SK-N-SH (cell line): ENCODE measurements at regions not wholly inside any gene's neighbourhood (a gene's known extent, or its start where the extent isn't known, plus 50 kb on each side); places are given as distances from the start of the nearest gene placed in this dataset.

ENCODE experiments used
- CTCF ChIA-PET: fragments of 300-600, 350-600 bp; formaldehyde crosslinking; extraction: SDS; loops from one replicate; lab custom pipeline; 2021; lab: Yijun Ruan, JAX
- POLR2A ChIA-PET: fragments of 350-600 bp; sonication (Branson Sonifier 250); formaldehyde crosslinking; extraction: SDS; loops from one replicate; lab custom pipeline; 2020; ENCODE audit warnings: antibody characterized with exemption, inconsistent platforms; lab: Yijun Ruan, JAX
- DNase-seq: peaks from one replicate; pipeline ENCODE4 v3.0.0; 2012
- H2AFZ ChIP-seq: fragments of 200-600 bp; sonication (generic); 2 replicates; pipeline ENCODE4 v1.8.1; 2016; ENCODE audit warnings: antibody characterized with exemption, mild to moderate bottlenecking, low read depth
- H3F3A ChIP-seq: fragments of 200-600 bp; sonication (generic); replicated peaks from 2 replicates; pipeline ENCODE3; 2016; ENCODE audit warnings: antibody characterized with exemption, mild to moderate bottlenecking; ENCODE audit not compliant: insufficient read depth
- H3K27ac ChIP-seq, 2 experiments: fragments of 200-500 bp in 1 of 2; fragments of 200-600 bp in 1 of 2; sonication (Bioruptor generic) in 1 of 2; sonication (generic), shearing (Covaris generic) in 1 of 2; 2 replicates each; pipeline versions ENCODE4 v1.5.1 to v1.6.1; 2014 to 2016; ENCODE audit warnings: low read depth in 2 of 2, inconsistent platforms in 1 of 2, low read length in 1 of 2, mild to moderate bottlenecking in 1 of 2, mixed read lengths in 1 of 2
- H3K27me3 ChIP-seq: fragments of 200-600 bp; sonication (generic), shearing (Covaris generic); 2 replicates; pipeline ENCODE4 v1.6.1; 2016; ENCODE audit warnings: mixed run types; ENCODE audit not compliant: insufficient read depth
- H3K36me3 ChIP-seq, 2 experiments: fragments of 200-500 bp in 1 of 2; fragments of 200-600 bp in 1 of 2; sonication (Bioruptor generic) in 1 of 2; sonication (generic) in 1 of 2; replicated peaks in 1 of 2; 2 replicates each; pipeline versions ENCODE3 to v1.5.1; 2014 to 2016; ENCODE audit warnings: low read length in 1 of 2, mild to moderate bottlenecking in 1 of 2; ENCODE audit not compliant: insufficient read depth in 2 of 2, control insufficient read depth in 1 of 2
- H3K4me1 ChIP-seq, 2 experiments: fragments of 200-500 bp in 1 of 2; fragments of 200-600 bp in 1 of 2; sonication (Bioruptor generic) in 1 of 2; sonication (generic), shearing (Covaris generic) in 1 of 2; 2 replicates each; pipeline versions ENCODE4 v1.5.1 to v1.6.1; 2014 to 2016; ENCODE audit warnings: low read depth in 1 of 2, low read length in 1 of 2, mixed run types in 1 of 2; ENCODE audit not compliant: insufficient read depth in 2 of 2, control insufficient read depth in 1 of 2
- H3K4me2 ChIP-seq: fragments of 200-600 bp; sonication (generic), shearing (Covaris generic); 2 replicates; pipeline ENCODE4 v1.6.1; 2017; ENCODE audit warnings: mixed run types
- H3K4me3 ChIP-seq, 2 experiments: fragments of 200-500 bp in 1 of 2; fragments of 200-600 bp in 1 of 2; sonication (Bioruptor generic) in 1 of 2; sonication (generic), shearing (Covaris generic) in 1 of 2; 2 replicates each; pipeline versions ENCODE4 v1.5.1 to v1.8.1; 2014 to 2016; ENCODE audit warnings: low read depth in 2 of 2, inconsistent platforms in 1 of 2, low read length in 1 of 2, mild to moderate bottlenecking in 1 of 2, mixed read lengths in 1 of 2, moderate library complexity in 1 of 2
- H3K79me2 ChIP-seq: fragments of 200-600 bp; sonication (generic); 2 replicates; pipeline ENCODE4 v1.8.1; 2017; ENCODE audit warnings: mild to moderate bottlenecking; ENCODE audit not compliant: insufficient read depth
- H3K9ac ChIP-seq: fragments of 200-600 bp; sonication (generic); 2 replicates; pipeline ENCODE4 v1.6.1; 2017; ENCODE audit warnings: mixed run types
- H3K9me2 ChIP-seq: fragments of 200-600 bp; sonication (generic); 2 replicates; pipeline ENCODE4 v1.6.1; 2017; ENCODE audit warnings: mixed run types
- H3K9me3 ChIP-seq: fragments of 200-600 bp; sonication (generic); 2 replicates; pipeline ENCODE4 v1.6.1; 2017; ENCODE audit warnings: mixed run types, mild to moderate bottlenecking, moderate library complexity
- H4K20me1 ChIP-seq: fragments of 200-600 bp; sonication (generic); 2 replicates; pipeline ENCODE4 v1.6.1; 2017; ENCODE audit warnings: mild to moderate bottlenecking, mixed run types; ENCODE audit not compliant: insufficient read depth
- CHD2 ChIP-seq: fragments of 150-350 bp; IDR thresholded peaks from 2 replicates; pipeline ENCODE4 v1.6.1; 2018; ENCODE audit warnings: low read length; ENCODE audit not compliant: partially characterized antibody
- CTCF ChIP-seq: fragments of 200-600 bp; sonication (generic); IDR thresholded peaks from 2 replicates; pipeline ENCODE4 v1.6.1; 2017; ENCODE audit warnings: antibody characterized with exemption, mild to moderate bottlenecking, moderate library complexity
- EZH2phosphoT487 ChIP-seq: fragments of 200-600 bp; sonication (generic); IDR thresholded peaks from 2 replicates; pipeline ENCODE4 v1.6.1; 2017; ENCODE audit warnings: low read depth, mixed run types, mild to moderate bottlenecking, antibody characterized with exemption, moderate library complexity, borderline replicate concordance
- FOSL2 ChIP-seq: IDR thresholded peaks from 2 replicates; pipeline ENCODE4 v1.4.0; 2012; ENCODE audit warnings: low read depth, mild to moderate bottlenecking, moderate library complexity, borderline replicate concordance
- FOXM1 ChIP-seq: IDR thresholded peaks from 2 replicates; pipeline ENCODE4 v1.4.0; 2012; ENCODE audit warnings: low read depth, mild to moderate bottlenecking
- GABPA ChIP-seq: IDR thresholded peaks from 2 replicates; pipeline ENCODE4 v1.4.0; 2012; ENCODE audit warnings: low read depth, mild to moderate bottlenecking
- MXI1 ChIP-seq: IDR thresholded peaks from 2 replicates; pipeline ENCODE4 v1.6.1; 2012; ENCODE audit warnings: mild to moderate bottlenecking, low read depth, low read length, improper control_type of control experiment
- NFIC ChIP-seq: IDR thresholded peaks from 2 replicates; pipeline ENCODE4 v1.4.0; 2012; ENCODE audit warnings: borderline replicate concordance
- NRF1 ChIP-seq: IDR thresholded peaks from 2 replicates; pipeline ENCODE4 v1.6.1; 2012; ENCODE audit warnings: low read depth, mild to moderate bottlenecking, low read length
- PBX3 ChIP-seq: IDR thresholded peaks from 2 replicates; pipeline ENCODE4; 2012
- POLR2AphosphoS5 ChIP-seq: IDR thresholded peaks from 2 replicates; pipeline ENCODE4 v1.6.1; 2012; ENCODE audit warnings: low read depth, low read length
- RAD21 ChIP-seq: IDR thresholded peaks from 2 replicates; pipeline ENCODE4 v1.6.1; 2012; ENCODE audit warnings: mild to moderate bottlenecking, low read length
- RCOR1 ChIP-seq: fragments of 150-350 bp; IDR thresholded peaks from 2 replicates; pipeline ENCODE4 v1.6.1; 2017; ENCODE audit warnings: antibody characterized with exemption, low read length
- RFX5 ChIP-seq: IDR thresholded peaks from 2 replicates; pipeline ENCODE4 v1.6.1; 2012; ENCODE audit warnings: mild to moderate bottlenecking, improper control_type of control experiment, low read length
- RXRA ChIP-seq: IDR thresholded peaks from 2 replicates; pipeline ENCODE4 v1.4.0; 2012; ENCODE audit warnings: low read depth, mild to moderate bottlenecking, borderline replicate concordance
- TAF1 ChIP-seq: IDR thresholded peaks from 2 replicates; pipeline ENCODE4 v1.6.1; 2012; ENCODE audit warnings: low read depth, mild to moderate bottlenecking, low read length, moderate library complexity, borderline replicate concordance
- TCF12 ChIP-seq: IDR thresholded peaks from 2 replicates; pipeline ENCODE4 v1.4.0; 2012
- TEAD4 ChIP-seq: IDR thresholded peaks from 2 replicates; pipeline ENCODE4 v1.4.0; 2012; ENCODE audit warnings: mild to moderate bottlenecking, borderline replicate concordance; ENCODE audit not compliant: insufficient read depth
- USF1 ChIP-seq: IDR thresholded peaks from 2 replicates; pipeline ENCODE4 v1.4.0; 2012; ENCODE audit warnings: low read depth, borderline replicate concordance
- YY1 ChIP-seq: IDR thresholded peaks from 2 replicates; pipeline ENCODE4 v1.4.0; 2012; ENCODE audit warnings: low read depth, mild to moderate bottlenecking
- WGBS: methylation state at CpG from one replicate; pipeline ENCODE4 v1.1.6; 2017; ENCODE audit warnings: low lambda C conversion rate; 5-methylcytosine and 5-hydroxymethylcytosine counted together

- ChIA-PET CTCF (no interaction called here), POLR2A (no interaction called here)
- 55% methylated on average over 8 of the region's 8 CpGs for WGBS
- Histone ChIP-seq H3K79me2 (no peaks in the 10 kb centered on the region), H3K36me3 (no peaks in the 10 kb centered on the region), H3K9me2 (no peaks in the 10 kb centered on the region), H4K20me1 (no peaks in the 10 kb centered on the region), H3K4me1 (no peaks in the 10 kb centered on the region; a peak in 1 of 4 replicates), H3K4me3 (no peak overlapping the region), H3K27me3 (no peaks in the 10 kb centered on the region), H2AFZ (no peak overlapping the region), H3K4me2 (no peak overlapping the region), H3K27ac (no peak overlapping the region), H3F3A (no peaks in the 10 kb centered on the region), H3K9ac (no peak overlapping the region), H3K9me3 (no peaks in the 10 kb centered on the region; the same call in 1 of the 2 replicates)
- no peak for DNase-seq
- TF ChIP-seq NRF1 (no peak), PBX3 (no peak), FOSL2 (no peak), NFIC (no peak), POLR2AphosphoS5 (no peak), YY1 (no peak), USF1 (no peak), CTCF (no peak), GABPA (no peak), RFX5 (no peak), MXI1 (no peak), RAD21 (no peak), RXRA (no peak), TAF1 (no peak), FOXM1 (no peak), TCF12 (no peak), EZH2phosphoT487 (no peak), CHD2 (no peak), RCOR1 (no peak), TEAD4 (no peak)
Observed at GRCh38 chr21:16974060-16974459, 538.8 kb upstream of the CXADR start.
